Kidney glomerular epithelial cell (primary cell): ENCODE measurements at regions not wholly inside any gene's neighbourhood (a gene's known extent, or its start where the extent isn't known, plus 50 kb on each side); places are given as distances from the start of the nearest gene placed in this dataset.

Experiments used
- DNase-seq: peaks from one replicate; lab custom pipeline; 2025; lab: John Stamatoyannopoulos, UW

DNA sequence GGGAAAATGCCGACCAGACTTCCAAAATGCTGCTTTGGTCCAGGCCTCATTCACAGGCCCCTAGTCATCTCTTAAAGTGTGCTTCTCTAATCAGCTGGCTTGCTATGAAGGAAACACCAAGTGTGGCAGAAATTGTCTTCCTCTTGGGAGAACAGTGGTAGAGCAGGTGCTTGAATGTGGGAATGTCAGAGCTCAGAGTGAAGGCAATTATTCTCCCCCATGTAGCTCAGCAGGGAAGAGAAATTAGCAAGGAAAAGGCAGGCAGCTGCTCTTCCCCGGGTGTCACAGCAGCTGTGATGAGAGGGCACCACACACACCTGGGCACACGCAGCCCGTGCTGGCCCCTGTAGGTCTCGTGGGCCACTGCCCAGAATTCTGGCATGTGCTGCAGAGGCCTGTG lies 358.5 kb downstream of the WDR72 start:
- DNase-seq, result no peak

DNA sequence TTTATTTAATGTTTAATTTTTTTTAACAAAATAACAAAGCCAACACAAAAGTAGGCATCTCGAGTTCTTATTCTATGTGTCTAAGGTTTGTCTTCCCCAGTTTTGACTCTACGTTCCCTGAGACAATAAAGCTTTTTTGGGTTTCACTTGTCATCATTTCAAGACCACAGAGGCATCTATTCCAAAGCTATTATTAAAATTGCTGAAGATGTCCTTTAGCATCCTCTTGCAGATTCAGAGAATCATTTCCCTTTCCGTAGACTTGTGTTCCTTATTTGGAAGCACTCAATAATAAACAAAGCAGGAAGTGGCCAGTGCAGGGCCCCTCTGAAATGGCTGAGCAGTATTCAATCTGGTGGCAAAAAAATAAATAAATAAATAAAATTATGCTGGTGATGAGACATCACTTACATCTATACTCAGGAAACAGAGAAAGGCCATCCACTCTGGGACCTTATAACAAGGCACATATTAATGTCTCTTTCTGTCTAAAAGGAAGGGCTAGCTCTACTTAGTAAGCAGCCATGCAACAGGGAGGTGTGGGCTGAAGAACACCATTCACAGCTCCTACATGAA lies 362.3 kb downstream of the WDR72 start:
- DNase-seq, result no peak

DNA sequence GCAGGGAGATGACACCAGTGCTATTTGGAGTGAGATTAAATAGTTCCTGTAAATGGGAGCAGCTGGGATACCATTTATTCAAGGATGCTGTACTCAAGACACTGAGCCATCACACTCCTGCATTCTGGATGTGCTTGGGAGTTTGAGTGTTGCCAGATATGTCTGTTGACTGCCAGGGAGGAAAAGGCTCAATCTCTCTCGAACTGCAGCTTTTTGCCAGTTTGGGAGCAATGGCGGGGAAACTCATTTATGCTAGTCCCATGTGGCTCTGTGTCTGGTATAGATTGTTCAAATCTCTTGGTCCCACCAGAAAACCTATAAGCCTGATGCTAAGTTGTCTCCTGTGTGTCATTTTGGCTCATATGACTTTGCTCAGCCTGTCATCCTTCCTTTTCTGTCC lies 363.6 kb downstream of the WDR72 start:
- DNase-seq, result no peak

DNA sequence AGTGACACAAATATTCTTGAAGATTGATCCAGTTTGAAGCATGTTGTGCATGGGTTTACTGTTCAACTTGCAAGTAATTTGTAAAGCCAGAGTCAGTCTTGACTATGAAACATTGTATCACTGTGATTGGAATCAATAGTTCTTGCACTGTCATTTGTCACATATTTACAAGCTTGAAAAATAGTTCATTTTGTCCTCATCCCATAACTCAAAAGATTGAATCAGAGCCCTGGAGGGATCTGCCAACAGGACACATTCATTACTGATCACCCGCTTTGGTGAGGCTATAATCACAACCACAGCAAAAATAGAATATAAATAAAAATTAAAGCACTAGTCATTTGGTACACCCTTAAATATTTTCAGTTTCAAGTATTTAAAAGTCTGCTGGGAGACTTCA lies 368.9 kb downstream of the WDR72 start:
- DNase-seq, result no peak

DNA sequence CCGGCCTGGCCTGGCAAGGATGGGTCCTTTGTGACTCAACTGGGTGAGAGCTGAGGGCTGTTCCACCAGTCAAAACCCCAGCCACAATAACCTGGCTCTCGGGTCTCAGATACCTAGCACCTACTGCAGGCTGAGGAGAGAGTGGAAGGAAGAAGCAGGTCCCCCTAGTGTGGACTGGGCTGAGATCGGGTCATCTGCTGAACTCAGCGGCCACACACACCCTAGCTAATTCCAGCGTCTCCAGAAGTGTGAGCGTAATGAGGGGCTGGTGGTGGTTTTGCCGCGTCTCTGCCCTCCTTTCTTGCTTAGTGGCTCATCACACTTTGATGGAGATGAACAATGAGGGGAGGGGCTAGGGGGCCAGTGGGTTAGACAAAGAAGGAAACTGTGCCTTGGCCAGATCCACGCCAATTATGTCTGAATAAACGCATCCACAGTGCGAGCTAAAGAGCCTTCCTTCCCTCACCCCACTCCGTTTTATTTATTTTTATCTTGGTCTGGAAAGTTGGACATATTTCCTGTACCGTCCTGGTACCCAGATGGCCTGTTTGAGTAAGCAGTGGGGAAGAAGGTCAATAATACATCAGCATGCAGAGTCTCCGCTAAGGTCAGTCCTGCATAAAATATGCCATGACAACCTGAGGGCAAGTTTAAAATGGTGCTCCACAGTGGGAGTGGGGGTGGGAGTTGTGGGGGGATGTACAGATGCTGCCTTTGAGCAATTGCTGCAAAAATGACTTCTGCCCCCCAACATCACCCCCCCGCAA lies 370.0 kb downstream of the WDR72 start:
- no peak for DNase-seq

DNA sequence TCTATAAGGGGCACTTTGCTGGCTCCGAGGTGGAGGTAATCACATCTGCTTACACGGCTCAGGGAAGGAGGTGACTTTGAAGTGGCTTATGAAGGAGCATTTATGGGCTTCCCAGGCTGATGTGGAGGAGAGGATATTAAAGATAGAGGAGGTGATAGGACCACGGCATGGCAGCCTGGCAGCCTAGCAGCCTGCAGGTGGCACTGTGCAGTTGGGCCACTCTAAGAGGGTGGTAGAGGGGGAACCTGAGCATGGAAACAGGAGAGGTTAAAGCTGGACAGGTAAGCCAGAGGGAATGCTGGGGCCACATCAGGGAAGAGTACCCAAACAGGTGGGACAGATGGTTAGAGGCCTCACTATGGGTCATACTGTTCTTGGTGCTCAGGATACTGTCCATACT lies 375.0 kb downstream of the WDR72 start:
- peak; percentile 50 for DNase-seq

DNA sequence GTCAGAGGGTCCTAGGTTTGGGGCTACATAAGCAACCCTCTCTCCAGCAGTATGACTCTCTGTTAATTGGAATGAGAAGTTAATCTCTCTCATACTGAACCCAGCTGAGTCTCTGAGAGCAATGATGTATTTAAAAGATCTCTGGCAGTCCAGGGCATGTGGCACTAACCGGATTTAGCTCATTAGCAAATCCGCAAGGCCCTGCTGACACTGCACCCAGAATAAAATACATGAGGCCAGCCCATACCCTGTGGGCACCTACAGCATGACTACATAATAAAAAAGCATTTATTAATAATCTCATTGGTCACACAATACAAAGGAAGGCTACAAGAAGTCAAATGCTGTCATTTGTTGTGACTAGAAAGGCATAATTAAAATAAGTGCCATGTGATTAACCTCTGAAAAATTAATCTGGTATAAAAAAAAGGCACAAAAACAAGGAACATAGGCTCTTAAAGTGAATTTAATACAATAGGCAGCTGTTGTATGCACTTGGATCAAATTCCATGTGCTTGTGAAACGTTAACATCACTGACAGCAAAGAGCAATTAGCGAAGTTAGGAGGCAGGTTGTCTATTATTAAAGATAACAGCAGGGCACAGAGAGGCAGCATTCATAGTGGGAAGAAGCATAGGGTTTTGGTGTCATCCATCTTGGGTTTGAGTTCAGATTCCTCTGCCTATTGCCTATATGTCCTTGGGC lies 381.2 kb downstream of the WDR72 start:
- no peak for DNase-seq

DNA sequence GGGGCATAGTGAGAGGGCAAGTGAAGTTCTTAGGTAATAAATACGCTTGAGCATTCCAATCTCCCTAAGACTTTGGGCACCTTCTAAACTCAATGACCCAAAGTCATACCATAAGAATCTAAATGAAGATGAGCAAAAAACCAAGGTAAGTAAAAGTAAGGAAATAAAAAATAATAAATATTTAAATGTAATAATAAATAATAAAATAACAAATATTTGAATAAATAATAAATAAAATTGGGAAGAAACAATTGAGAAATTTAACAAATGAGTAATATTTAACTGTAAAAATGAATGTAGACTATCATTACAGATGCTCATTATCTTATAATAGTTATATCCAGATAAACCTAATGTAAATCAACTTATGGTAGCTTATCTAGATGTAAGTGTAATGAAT lies 391.7 kb downstream of the WDR72 start:
- DNase-seq, result no peak

DNA sequence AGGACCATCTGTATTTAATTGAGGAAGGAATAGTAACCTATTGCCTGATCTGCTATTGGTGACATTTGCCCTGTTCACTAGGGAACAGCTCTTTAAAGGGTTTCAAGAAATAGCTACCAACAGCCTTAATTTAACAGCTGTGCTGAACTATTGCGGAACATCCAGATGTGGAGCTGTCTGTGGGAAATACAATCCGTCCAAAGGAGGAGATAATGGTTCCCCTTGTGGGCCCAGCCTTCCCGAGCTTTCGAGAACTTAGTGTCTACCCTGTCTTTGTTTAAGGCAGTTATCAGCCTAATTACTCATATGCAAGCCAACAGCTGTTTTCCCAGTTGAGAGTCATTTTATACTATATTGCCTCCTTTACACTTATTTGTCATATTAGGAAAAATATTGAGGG lies 398.6 kb downstream of the WDR72 start:
- no peak for DNase-seq

DNA sequence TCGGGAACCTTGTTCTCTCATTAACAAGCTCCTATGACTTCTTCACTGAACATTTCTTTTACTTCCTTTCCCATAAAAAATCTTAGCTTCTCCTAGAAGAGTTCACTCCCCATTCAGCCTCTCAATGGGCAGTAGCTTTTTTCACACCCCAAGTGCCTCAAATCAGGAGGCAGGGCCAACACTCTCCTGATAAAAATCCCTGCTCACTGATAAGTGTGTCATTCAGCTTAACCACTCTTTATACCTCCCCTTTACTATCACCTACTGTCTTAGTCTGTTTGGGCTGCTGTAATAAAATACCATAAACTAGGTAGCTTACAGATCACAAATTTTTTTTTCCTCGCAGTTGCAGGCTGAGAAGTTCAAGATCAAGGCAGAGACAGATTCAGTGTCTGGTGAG lies 400.4 kb downstream of the WDR72 start:
- no peak for DNase-seq

DNA sequence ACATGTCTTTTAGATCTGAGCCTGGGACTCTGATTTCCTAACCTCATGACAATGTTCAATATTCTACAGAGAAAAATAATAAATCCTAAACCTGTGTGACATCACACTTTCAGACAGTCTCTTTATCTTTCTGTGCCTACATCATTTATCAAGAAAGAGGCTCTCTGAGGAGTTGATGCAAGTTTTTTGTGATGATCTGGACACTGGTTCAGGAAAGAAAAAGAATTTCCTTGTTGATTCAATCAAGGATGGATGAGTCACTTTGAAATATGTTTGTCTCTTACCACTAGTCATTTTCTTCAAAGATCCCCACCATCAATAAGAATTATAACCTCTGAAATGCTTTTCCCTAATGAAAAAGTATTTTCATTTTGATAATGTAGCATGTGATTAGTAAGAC lies 404.6 kb downstream of the WDR72 start:
- DNase-seq, result no peak

DNA sequence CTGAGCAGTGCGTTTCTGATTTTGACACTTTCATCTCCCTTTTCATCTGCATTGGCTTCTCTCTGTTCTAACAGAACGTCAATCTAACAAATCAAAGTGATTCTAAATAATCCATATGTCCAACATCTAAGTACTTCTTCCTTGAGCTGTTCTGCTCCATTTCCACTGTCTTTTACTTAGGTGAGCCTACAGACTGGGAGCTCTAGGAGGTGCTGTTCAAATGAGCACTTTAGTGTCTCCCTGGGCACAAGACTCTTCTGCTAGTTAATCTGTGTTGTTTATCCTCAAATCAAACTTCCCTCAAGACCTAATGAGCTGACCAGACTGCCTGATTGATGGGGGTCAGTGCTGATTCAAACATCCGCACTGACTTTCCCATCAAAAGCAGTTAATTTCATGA lies 408.1 kb downstream of the WDR72 start:
- DNase-seq, result no peak

DNA sequence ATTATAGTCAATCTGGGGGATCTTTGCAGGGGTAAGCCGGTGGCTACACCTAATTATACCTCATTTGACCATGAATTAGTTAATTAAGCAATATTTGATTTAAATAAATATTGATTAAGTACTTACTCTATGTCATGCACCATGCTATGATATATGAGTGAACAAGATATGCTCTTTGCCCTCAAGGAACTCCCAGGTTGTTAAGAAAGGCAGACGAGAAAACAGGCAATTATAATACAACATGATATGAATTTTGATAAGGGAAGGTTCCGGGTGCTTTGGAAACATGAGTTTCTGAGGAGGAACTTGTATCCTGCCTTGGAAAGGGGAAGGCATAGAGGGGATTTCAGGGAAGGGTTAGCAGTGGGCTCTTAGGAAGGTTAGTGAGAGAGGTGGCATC lies 412.9 kb downstream of the WDR72 start:
- DNase-seq, result no peak

DNA sequence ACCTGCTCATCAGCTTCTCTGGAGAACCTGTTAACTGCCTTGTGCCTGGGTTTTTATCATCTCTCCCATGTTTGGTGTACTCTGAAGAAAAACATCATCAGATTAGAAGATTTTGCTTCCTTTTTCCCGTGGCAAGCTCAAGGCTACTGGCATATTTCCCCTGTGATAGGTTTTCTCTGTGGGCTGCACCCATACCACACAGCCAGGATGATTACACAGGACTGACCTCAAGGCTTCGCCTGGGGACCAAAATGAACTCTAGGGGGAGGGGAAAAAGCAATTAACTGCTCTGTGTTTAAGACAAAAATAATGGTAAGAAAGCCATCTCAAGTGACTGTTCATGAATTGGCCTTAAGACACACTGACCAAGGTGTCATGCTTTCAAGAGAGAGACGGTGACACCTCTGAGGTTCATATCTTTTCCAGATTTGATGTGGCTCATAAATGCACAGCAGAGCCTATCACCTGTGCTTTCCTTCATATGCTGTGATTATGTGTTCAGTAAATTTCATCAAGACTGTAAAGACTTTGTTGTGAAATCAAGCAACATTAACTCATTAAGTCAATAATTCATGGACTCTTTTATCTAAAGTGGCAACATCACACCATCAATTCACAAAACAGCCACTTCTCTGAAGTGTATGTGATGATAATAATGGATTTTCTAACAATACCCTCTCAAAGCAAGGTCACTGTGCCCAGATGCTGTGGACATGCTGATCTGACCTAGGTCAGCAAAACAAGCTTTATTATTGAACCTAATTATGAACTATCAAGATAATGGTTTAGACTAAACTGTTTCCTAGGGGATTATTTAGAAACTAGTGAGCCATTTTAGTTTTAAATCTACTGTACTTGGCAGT lies 427.9 kb downstream of the WDR72 start:
- DNase-seq, result no peak

DNA sequence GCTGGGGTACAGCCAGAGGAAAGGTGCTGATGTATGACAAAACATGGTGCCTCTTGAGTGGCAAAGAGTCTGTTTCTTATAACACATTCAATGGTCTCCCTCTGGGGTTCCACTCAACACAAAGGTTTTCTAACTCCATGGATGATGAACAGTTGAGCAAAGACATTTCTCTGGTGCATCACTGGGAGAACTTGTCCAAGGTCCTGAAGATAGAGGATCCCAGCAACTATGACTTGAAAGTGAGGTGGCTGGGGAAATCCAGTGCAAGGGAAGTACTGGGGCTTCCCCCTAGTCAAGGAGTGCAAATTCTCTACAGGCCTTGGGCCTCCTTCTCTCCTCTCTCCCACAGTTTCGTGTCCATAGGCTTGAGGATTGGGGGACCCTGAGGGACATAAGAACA lies 431.1 kb downstream of the WDR72 start:
- DNase-seq, result no peak

DNA sequence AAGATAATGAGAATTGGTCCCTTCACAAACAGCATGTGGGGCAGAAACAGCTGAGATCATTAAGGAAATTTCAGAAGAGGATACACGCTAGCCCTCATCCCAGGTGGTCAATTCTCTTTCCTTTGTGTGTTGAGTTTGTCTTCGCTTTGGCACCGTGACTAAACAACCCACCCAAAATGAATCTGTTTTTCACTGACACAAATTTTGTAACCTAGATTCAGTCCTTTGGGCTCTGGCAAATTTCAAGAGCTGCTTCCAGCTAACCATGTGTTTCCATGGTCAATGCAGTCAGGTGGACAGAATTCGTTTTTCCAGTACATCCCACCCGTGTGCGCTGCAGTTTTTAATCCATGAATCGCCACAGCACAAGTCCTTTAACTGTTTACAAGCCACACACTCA lies 435.4 kb downstream of the WDR72 start:
- no peak for DNase-seq

DNA sequence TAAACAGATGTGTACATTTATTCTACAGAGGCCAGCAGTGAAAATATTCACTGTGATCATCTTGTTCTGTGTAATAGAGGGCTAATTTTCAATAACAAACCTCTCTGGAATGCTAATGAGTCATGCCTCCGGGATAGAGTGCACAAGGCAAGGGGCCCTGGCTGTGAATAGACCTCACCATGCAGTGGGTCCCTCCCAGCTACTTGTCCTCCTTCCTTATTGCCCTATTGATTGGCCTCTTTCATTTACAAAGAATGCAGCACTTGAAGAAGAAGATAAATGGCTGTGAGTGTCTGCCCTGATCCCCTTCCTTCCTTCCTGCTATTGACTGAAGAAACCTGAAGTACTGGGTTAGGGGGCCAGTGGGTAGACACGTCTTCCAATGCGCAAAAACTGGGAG lies 436.3 kb downstream of the WDR72 start:
- DNase-seq, result peak; percentile 43

DNA sequence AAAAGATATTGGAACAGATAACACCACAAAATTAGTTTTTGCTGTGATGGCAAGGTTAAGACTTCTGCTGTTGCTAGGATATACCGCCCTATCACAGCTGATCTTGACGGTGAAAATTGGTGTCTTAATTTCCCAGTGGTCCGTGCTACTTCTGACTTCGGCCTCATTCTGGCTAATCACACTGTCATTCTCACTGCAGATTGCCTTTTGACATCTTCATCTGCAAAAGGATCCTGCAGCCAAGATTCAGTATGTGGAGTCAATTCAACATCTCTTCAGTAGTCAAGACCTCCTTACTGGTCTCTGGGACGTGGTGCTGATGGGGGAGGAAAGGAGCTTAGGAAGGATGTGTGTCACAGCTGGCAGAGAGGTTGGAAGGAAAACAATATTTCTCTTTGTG lies 438.6 kb downstream of the WDR72 start:
- no peak for DNase-seq

DNA sequence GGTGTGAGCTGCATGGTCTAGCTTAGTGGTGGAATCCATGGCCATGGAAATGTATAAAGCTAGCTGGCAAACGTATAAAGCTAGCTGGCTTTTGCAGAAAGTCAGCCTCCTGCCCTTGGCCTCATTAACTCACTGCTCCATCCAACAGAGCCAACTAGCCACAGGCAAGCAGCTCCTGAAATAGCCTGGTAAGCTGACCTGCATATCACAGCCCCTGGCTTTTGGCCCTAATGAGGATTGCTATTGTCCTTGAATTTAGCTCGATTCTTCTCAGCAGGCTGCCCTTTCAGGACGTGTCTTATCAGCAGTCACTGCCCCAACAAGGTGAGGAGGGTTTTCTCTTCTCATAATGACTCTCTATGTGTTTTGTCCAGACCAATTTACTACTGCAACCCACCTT lies 446.8 kb downstream of the WDR72 start:
- no peak for DNase-seq

DNA sequence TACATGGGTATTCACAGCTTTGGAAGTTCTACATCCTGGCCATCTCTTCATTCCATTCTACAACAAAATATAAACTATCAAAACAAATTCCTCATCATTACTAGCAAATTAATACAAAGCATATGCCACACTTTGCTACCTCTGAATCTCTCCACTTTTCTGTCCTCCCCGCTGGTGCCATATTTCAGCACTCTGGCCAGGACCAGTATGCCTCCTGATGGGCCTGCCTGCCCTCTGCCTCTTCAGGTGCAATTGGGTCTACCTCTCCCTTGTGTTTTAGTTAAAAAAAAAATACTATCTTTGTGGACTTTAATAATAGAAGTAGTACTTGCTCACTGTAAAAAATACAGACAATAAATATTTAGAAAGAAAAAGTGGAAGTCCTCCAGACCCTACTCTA lies 448.8 kb downstream of the WDR72 start:
- no peak for DNase-seq

DNA sequence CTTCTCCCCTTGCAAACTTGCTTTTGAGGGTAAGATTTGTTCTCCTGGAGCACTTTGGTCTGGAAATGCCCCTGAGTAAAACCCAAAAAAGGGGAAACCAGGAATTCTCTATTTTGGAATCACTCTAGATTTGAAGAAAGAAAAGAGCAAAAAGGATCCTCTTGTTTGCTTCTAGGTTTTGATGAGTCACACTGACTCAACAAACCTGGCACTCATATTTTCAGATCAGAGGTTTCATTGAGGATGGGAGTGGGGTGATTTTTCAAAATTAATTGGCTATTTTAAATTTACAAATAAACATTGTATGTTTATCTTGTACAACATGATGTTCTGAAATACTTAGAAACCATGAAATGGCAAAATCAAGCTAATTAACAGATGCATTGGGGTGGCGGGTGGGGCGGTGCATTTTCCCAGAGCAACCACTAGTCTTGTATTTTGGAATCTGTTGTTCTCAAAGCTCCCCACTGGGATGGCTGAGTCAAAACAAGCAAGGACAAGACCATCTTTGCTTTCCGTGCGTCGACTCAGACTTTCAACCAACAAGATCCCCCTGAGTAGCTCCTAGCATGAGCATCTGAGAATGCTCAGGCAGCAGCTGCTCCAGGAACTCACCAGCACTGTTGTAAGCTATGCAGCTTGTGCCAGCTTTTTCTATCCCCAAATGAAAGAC lies 451.4 kb downstream of the WDR72 start:
- no peak for DNase-seq

DNA sequence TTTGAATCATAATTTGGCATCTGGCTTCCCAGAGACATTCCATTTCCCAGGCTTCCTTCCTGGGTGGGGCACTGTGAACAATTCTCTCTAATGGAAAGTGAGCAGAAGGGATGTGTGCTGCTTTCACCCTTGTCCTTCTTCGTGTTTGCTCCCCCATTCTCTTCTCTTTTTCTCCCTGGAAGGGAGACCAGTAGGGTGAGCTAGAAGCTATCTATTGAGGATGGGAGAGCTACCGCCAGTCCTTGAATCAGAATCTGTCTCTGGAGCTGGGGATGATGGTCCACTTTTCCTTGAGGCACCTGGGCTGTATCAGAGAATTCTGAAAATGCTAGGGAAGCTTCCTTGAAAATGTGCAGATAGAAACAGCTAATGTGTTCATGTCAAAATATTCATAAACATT lies 453.9 kb downstream of the WDR72 start:
- no peak for DNase-seq
